Sigmoid colon (tissue), 6 donors: ENCODE measurements at regions not wholly inside any gene's neighbourhood (a gene's known extent, or its start where the extent isn't known, plus 50 kb on each side); places are given as distances from the start of the nearest gene placed in this dataset.

Source experiments
- DNase-seq: peaks from one replicate; pipeline ENCODE4 v3.0.0-alpha.2; 2019
- H3K27ac ChIP-seq, 4 donors: fragments of 200-600 bp; sonication (generic); one replicate each; pipeline ENCODE4 v1.5.1; 2016 to 2019; ENCODE audit warnings: mild to moderate bottlenecking in 1 of 4
- H3K27me3 ChIP-seq, 3 donors: fragments of 200-600 bp; sonication (generic); one replicate each; pipeline ENCODE4 v1.5.1; 2019; ENCODE audit warnings: mild to moderate bottlenecking in 1 of 3
- H3K36me3 ChIP-seq, 4 donors: fragments of 200-600 bp; sonication (generic); one replicate each; pipeline ENCODE4 v1.5.1; 2016 to 2019
- H3K4me1 ChIP-seq, 4 donors: fragments of 200-600 bp; sonication (generic); one replicate each; pipeline ENCODE4 v1.5.1; 2017 to 2019
- H3K4me3 ChIP-seq, 4 donors: fragments of 200-600 bp; sonication (generic); one replicate each; pipeline ENCODE4 v1.5.1; 2017 to 2019; ENCODE audit warnings: mild to moderate bottlenecking in 2 of 4, moderate library complexity in 1 of 4
- H3K9me3 ChIP-seq, 4 donors: fragments of 200-600 bp in 3 of 4; sonication (generic) in 3 of 4; one replicate each; pipeline versions ENCODE4 v1.5.1 to v1.6.1; 2013 to 2019
- EP300 ChIP-seq, 4 donors: sonication (generic); formaldehyde crosslinking; IDR thresholded peaks; one replicate each; pipeline ENCODE4 v1.6.1; 2017; ENCODE audit warnings: antibody characterized with exemption in 4 of 4
- POLR2A ChIP-seq, 2 donors: fragments of 450-650 bp; IDR thresholded peaks; one replicate each; pipeline ENCODE4 v1.6.1; 2016; ENCODE audit warnings: antibody characterized with exemption in 2 of 2, mild to moderate bottlenecking in 2 of 2, moderate library complexity in 2 of 2
- POLR2AphosphoS5 ChIP-seq, 4 donors: sonication (generic); formaldehyde crosslinking; IDR thresholded peaks; one replicate each; pipeline ENCODE4 v1.6.1; 2017; ENCODE audit warnings: antibody characterized with exemption in 4 of 4
- WGBS, 2 donors: extraction: QIAGEN DNeasy Blood & Tissue Kit; methylation state at CpG; one replicate each; pipeline ENCODE4 v1.1.7; 2013; 5-methylcytosine and 5-hydroxymethylcytosine counted together
- intact Hi-C: fragments of 100-400 bp; cut with DNase I; formaldehyde crosslinking; loops from one replicate; pipeline ENCODE4 v1.15.1; 2023
- TF ChIP-seq, protein P1 (sequence below), 4 experiments: fragments of 450-650 bp in 3 of 4; fragments of 200-600 bp in 1 of 4; IDR thresholded peaks; one replicate each; pipeline ENCODE4 v1.5.1; 2016 to 2019; ENCODE audit warnings: antibody characterized with exemption in 4 of 4, mild to moderate bottlenecking in 3 of 4, moderate library complexity in 2 of 4
- donor health status: healthy with polysubstance abuse.
- donor health status: healthy.

DNA sequence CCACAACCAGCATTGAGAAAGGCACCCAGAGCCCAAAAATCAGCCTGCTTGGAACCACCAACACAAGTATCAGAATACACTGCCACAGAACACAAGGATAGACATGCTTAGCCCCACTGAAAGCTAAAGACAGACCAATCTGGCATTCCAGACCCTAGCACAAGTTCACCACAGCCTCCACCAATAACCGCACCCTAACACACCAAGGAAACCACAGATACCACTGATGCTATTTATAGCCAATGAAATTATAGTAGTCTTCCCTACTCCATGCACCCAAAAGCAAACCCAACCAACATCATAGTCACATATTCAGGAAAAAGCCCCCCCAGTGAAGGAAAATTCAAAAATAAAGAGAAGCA, 83.9 kb upstream of the STT3B start:
- whole genome bisulfite sequencing, 2 donors: 65 to 89% methylated on average over 1 of the region's 1 CpG
- Histone ChIP-seq H3K27ac (no peak overlapping the region), H3K9me3 (no peaks in the 10 kb centered on the region), H3K4me3 (no peak overlapping the region), H3K36me3 (no peaks in the 10 kb centered on the region), H3K4me1 (no peaks in the 10 kb centered on the region), H3K27me3 (no peaks in the 10 kb centered on the region)
- TF ChIP-seq POLR2A (IDR thresholded peaks at IDR 0.05) (no peak), POLR2AphosphoS5 (IDR thresholded peaks at IDR 0.05) (no peak), EP300 (IDR thresholded peaks at IDR 0.05) (no peak)
- TF ChIP-seq, protein P1, sequence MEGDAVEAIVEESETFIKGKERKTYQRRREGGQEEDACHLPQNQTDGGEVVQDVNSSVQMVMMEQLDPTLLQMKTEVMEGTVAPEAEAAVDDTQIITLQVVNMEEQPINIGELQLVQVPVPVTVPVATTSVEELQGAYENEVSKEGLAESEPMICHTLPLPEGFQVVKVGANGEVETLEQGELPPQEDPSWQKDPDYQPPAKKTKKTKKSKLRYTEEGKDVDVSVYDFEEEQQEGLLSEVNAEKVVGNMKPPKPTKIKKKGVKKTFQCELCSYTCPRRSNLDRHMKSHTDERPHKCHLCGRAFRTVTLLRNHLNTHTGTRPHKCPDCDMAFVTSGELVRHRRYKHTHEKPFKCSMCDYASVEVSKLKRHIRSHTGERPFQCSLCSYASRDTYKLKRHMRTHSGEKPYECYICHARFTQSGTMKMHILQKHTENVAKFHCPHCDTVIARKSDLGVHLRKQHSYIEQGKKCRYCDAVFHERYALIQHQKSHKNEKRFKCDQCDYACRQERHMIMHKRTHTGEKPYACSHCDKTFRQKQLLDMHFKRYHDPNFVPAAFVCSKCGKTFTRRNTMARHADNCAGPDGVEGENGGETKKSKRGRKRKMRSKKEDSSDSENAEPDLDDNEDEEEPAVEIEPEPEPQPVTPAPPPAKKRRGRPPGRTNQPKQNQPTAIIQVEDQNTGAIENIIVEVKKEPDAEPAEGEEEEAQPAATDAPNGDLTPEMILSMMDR (IDR thresholded peaks at IDR 0.05): no peak
- intact Hi-C loops: no loop called here
- DNase-seq: no peak

DNA sequence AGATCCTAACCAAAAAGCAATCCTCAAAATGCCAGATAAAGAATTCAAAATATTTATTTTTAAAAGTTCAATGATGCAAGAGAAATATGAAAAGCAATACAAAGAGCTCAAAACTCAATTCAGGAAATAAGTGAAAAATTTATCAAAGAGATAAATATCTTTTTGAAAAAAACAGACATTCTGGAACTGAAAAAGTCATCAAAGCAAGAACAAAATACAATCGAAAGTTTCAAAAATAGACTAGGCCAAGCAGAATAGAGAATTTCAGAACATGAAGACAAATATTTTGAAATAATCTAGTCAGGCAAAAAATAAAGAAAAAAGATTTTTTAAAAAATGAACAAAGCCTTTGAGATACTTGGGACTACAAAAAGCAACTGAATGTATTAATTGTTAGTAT, 83.4 kb upstream of the STT3B start:
- no peak for DNase-seq
- Histone ChIP-seq H3K36me3 (no peaks in the 10 kb centered on the region), H3K9me3 (no peaks in the 10 kb centered on the region), H3K27ac (no peak overlapping the region), H3K4me1 (no peaks in the 10 kb centered on the region), H3K27me3 (no peaks in the 10 kb centered on the region), H3K4me3 (no peak overlapping the region)
- 84 to 92% methylated on average over 1 of the region's 1 CpG for WGBS, 2 donors
- TF ChIP-seq EP300 (IDR thresholded peaks at IDR 0.05): no peak
- TF ChIP-seq, protein P1 (IDR thresholded peaks at IDR 0.05): no peak
- intact Hi-C loops: no loop called here

DNA sequence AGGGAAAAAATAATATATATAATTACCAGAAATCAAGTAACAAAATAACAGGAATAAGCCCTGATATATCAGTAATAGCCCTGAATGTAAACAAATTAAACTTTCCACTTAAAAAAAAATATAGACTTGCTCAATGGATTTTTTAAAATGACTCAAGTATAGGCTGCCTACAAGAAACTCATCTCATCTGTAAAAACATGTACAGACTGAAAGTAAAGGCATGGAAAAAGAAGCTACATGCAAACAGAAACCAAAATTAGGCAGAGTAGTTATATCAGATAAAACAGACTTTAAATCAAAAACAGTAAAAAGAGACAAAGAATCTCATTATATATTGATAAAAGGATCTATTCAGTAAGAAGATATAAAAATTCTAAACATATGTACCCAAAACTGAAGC, 82.4 kb upstream of the STT3B start:
- Histone ChIP-seq H3K27me3 (no peaks in the 10 kb centered on the region), H3K4me1 (no peaks in the 10 kb centered on the region), H3K4me3 (no peak overlapping the region), H3K27ac (no peak overlapping the region), H3K9me3 (no peaks in the 10 kb centered on the region), H3K36me3 (no peaks in the 10 kb centered on the region)
- intact Hi-C loops: no loop called here
- TF ChIP-seq, protein P1 (IDR thresholded peaks at IDR 0.05): no peak
- TF ChIP-seq POLR2A (IDR thresholded peaks at IDR 0.05): no peak
- TF ChIP-seq EP300 (IDR thresholded peaks at IDR 0.05): no peak
- no peak for TF ChIP-seq POLR2AphosphoS5 (IDR thresholded peaks at IDR 0.05)
- no peak for DNase-seq

DNA sequence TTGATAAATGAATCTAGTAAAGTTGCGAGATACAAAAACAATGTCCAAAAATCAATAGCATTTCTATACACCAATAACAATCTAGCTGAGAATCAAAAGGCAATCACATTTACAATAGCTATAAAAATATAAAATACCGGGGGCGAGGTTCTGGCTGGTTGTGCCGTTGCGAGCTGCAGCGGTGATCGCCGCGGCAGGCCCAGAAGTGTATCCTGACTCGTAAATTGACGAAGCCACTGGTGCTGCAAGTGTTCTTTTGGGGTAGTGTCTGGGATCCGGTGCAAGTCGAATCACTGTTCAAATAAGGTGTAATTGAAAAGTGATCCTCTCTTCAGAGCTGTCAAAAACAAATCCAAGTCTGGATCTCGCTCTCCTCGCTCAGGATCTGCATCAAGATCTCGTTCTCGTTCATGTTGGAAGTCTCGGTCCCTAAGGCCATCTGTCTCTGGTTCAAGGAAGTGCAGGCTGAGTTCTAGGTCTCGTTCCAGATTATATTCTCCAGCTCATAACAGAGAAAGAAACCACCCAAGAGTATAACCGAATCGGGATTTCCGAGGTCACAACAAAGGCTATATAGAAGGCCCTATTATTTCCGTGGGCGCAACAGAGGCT, 80.1 kb upstream of the STT3B start:
- Histone ChIP-seq H3K27me3 (no peaks in the 10 kb centered on the region), H3K9me3 (peaks cover 0 to 2% (median 0%) of the 10 kb centered on the region in 4 donors), H3K27ac (no peak overlapping the region), H3K4me3 (no peak overlapping the region), H3K36me3 (no peaks in the 10 kb centered on the region), H3K4me1 (no peaks in the 10 kb centered on the region)
- WGBS, 2 donors: 44 to 85% methylated on average over 24 of the region's 24 CpGs
- no peak for TF ChIP-seq EP300 (IDR thresholded peaks at IDR 0.05)
- no peak for TF ChIP-seq POLR2A (IDR thresholded peaks at IDR 0.05)
- TF ChIP-seq, protein P1 (IDR thresholded peaks at IDR 0.05): no peak
- no peak for TF ChIP-seq POLR2AphosphoS5 (IDR thresholded peaks at IDR 0.05)
- DNase-seq: no peak
- intact Hi-C loops: no loop called here

DNA sequence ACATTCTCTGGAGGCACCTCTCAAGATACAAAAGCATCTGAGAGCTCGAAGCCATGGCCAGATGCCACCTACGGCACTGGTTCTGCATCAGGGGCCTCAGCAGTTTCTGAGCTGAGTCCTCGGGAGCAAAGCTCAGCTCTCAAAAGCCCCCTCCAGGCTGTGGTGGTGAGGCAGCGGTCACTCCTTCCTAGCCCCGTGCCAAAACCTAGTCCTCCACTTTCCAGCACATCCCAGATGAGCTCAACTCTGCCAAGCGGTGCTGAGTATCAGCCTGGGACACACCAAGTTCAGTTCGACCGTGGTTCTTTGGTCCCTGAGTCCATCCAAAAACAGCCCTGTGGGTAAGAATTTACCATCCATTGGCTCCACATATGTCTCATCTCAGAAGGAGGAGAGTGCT, 79.3 kb upstream of the STT3B start:
- H3K4me3 ChIP-seq: no peak overlapping the region
- no peaks in the 10 kb centered on the region for H3K27me3 ChIP-seq
- intact Hi-C loops: no loop called here
- H3K36me3 ChIP-seq: no peaks in the 10 kb centered on the region
- H3K9me3 ChIP-seq: peaks cover 0 to 2% (median 0%) of the 10 kb centered on the region in 4 donors
- WGBS, 2 donors: 85 to 88% methylated on average over 8 of the region's 8 CpGs
- H3K27ac ChIP-seq: no peak overlapping the region
- DNase-seq: no peak
- H3K4me1 ChIP-seq: no peaks in the 10 kb centered on the region
- TF ChIP-seq EP300 (IDR thresholded peaks at IDR 0.05) (no peak), POLR2A (IDR thresholded peaks at IDR 0.05) (no peak), POLR2AphosphoS5 (IDR thresholded peaks at IDR 0.05) (no peak)
- TF ChIP-seq, protein P1 (IDR thresholded peaks at IDR 0.05): no peak
